ENCODE measurements at regions not wholly inside any gene's neighbourhood (a gene's known extent, or its start where the extent isn't known, plus 50 kb on each side); places are given as distances from the start of the nearest gene placed in this dataset.

DNA sequence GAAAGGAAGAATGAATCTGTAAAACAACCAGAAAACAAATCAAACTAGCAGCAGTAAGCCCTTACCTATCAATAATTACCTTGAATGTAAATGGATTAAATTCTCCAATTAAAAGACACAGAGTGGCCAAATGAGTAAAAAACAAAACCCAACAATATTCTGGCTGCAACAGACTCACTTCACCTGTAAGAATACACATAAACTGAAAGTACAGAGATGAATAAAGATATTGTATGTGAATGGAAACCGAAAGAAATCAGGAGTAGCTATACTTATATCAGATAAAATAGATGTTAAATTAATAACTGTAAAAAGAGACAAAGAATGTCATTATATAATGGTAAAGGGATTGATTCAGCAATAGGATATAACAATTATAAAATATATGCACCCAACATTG lies 514.5 kb upstream of the DPPA4 start:
- no peak overlapping the region for H3K9ac ChIP-seq (ENCODE audit: control insufficient read depth, insufficient read depth, low read length)
- H3K4me3 ChIP-seq: no peak overlapping the region
- ChIA-PET SMC1A (ENCODE audit: uncharacterized antibody, unreplicated experiment) (no interaction called here), CTCF (no interaction called here), RAD21 (ENCODE audit: unreplicated experiment) (no interaction called here), POLR2A (no interaction called here)
- DNase-seq (ENCODE audit: low read depth, low spot score): no peak
- no TSS peak for BruUV-seq (replicated peaks)
- TF ChIP-seq RCOR1 (conservative IDR thresholded peaks at IDR 0.05; ENCODE audit: low read depth, low read length) (no peak), HDAC2 (IDR thresholded peaks at IDR 0.05) (no peak), SREBF2 (IDR thresholded peaks at IDR 0.05; ENCODE audit: low read length) (no peak)
- in situ Hi-C loops (cut with MboI): no loop called here
- no peaks in the 10 kb centered on the region for H3K9me3 ChIP-seq (replicated peaks; ENCODE audit: control insufficient read depth, insufficient read depth, low read length)
- no peak for ATAC-seq
- no peaks in the 10 kb centered on the region for H3K27me3 ChIP-seq (replicated peaks in 1 of 2; ENCODE audit: control insufficient read depth in 2 of 2, insufficient read depth in 2 of 2, low read length in 1 of 2)
- 0% methylated on average over 1 of the region's 1 CpG for WGBS (ENCODE audit: insufficient coverage, insufficient replicate concordance, low lambda C conversion rate, missing lambda C conversion rate)
- FAIRE-seq: no peak
- H3K4me2 ChIP-seq (ENCODE audit: control insufficient read depth, insufficient read depth): no peak overlapping the region
- no peaks in the 10 kb centered on the region for H3K36me3 ChIP-seq (ENCODE audit: control insufficient read depth in 2 of 2, insufficient read depth in 2 of 2, low read length in 1 of 2)
- no peaks in the 10 kb centered on the region for H3K79me2 ChIP-seq (ENCODE audit: control insufficient read depth, insufficient read depth, low read length)
- no peaks in the 10 kb centered on the region for H4K20me1 ChIP-seq (ENCODE audit: control insufficient read depth, insufficient read depth)
- no peak overlapping the region for H2AFZ ChIP-seq (ENCODE audit: control insufficient read depth, low read depth, low read length)
- H3K4me1 ChIP-seq (ENCODE audit: control insufficient read depth, insufficient read depth, low read length): no peaks in the 10 kb centered on the region
- H3K27ac ChIP-seq (ENCODE audit: control insufficient read depth, insufficient read depth): no peak overlapping the region
- intact Hi-C loops (cut with micrococcal nuclease; ENCODE audit: unreplicated experiment): no loop called here

GRCh38 chr3:109852283-109852682 lies 514.9 kb upstream of the DPPA4 start:
- no TSS peak for BruUV-seq (replicated peaks)
- Histone ChIP-seq H3K9ac (ENCODE audit: control insufficient read depth, insufficient read depth, low read length) (no peak overlapping the region), H4K20me1 (ENCODE audit: control insufficient read depth, insufficient read depth) (no peaks in the 10 kb centered on the region), H3K9me3 (replicated peaks; ENCODE audit: control insufficient read depth, insufficient read depth, low read length) (no peaks in the 10 kb centered on the region), H3K27ac (ENCODE audit: control insufficient read depth, insufficient read depth) (no peak overlapping the region), H3K4me2 (ENCODE audit: control insufficient read depth, insufficient read depth) (no peak overlapping the region), H3K4me1 (ENCODE audit: control insufficient read depth, insufficient read depth, low read length) (no peaks in the 10 kb centered on the region), H3K27me3 (replicated peaks in 1 of 2; ENCODE audit: control insufficient read depth in 2 of 2, insufficient read depth in 2 of 2, low read length in 1 of 2) (no peaks in the 10 kb centered on the region), H3K36me3 (ENCODE audit: control insufficient read depth in 2 of 2, insufficient read depth in 2 of 2, low read length in 1 of 2) (no peaks in the 10 kb centered on the region), H3K4me3 (no peak overlapping the region), H2AFZ (ENCODE audit: control insufficient read depth, low read depth, low read length) (no peak overlapping the region), H3K79me2 (ENCODE audit: control insufficient read depth, insufficient read depth, low read length) (no peaks in the 10 kb centered on the region)
- RAD21 ChIA-PET (ENCODE audit: unreplicated experiment): no interaction called here
- CTCF ChIA-PET: no interaction called here
- ATAC-seq (no peak), DNase-seq (ENCODE audit: low read depth, low spot score) (no peak), FAIRE-seq (no peak)
- WGBS (ENCODE audit: insufficient coverage, insufficient replicate concordance, low lambda C conversion rate, missing lambda C conversion rate): 30% methylated on average over 3 of the region's 3 CpGs
- in situ Hi-C loops (cut with MboI) (no loop called here), intact Hi-C loops (cut with micrococcal nuclease; ENCODE audit: unreplicated experiment) (no loop called here)
- POLR2A ChIA-PET: no interaction called here
- SMC1A ChIA-PET (ENCODE audit: uncharacterized antibody, unreplicated experiment): no interaction called here
- TF ChIP-seq CREM (IDR thresholded peaks at IDR 0.05; ENCODE audit: low read depth): no peak
- TF ChIP-seq SIX5 (IDR thresholded peaks at IDR 0.05; ENCODE audit: low read depth, low read length, severe bottlenecking): no peak
- TF ChIP-seq BCL3 (IDR thresholded peaks at IDR 0.05; ENCODE audit: borderline replicate concordance, insufficient read depth, low read depth, low read length, poor library complexity, severe bottlenecking): no peak
- no peak for TF ChIP-seq FOS (IDR thresholded peaks at IDR 0.05; ENCODE audit: borderline replicate concordance, extremely low read depth, insufficient read length)
- no peak for TF ChIP-seq MLLT1 (IDR thresholded peaks at IDR 0.05)
- TF ChIP-seq, protein P1, sequence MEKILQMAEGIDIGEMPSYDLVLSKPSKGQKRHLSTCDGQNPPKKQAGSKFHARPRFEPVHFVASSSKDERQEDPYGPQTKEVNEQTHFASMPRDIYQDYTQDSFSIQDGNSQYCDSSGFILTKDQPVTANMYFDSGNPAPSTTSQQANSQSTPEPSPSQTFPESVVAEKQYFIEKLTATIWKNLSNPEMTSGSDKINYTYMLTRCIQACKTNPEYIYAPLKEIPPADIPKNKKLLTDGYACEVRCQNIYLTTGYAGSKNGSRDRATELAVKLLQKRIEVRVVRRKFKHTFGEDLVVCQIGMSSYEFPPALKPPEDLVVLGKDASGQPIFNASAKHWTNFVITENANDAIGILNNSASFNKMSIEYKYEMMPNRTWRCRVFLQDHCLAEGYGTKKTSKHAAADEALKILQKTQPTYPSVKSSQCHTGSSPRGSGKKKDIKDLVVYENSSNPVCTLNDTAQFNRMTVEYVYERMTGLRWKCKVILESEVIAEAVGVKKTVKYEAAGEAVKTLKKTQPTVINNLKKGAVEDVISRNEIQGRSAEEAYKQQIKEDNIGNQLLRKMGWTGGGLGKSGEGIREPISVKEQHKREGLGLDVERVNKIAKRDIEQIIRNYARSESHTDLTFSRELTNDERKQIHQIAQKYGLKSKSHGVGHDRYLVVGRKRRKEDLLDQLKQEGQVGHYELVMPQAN (conservative IDR thresholded peaks at IDR 0.05): no peak
- no peak for TF ChIP-seq CEBPB (IDR thresholded peaks at IDR 0.05; ENCODE audit: borderline replicate concordance in 1 of 2, low read depth in 2 of 2, low read length in 2 of 2)
- TF ChIP-seq ATF7 (IDR thresholded peaks at IDR 0.05; ENCODE audit: low read depth): no peak
- TF ChIP-seq, protein P2, sequence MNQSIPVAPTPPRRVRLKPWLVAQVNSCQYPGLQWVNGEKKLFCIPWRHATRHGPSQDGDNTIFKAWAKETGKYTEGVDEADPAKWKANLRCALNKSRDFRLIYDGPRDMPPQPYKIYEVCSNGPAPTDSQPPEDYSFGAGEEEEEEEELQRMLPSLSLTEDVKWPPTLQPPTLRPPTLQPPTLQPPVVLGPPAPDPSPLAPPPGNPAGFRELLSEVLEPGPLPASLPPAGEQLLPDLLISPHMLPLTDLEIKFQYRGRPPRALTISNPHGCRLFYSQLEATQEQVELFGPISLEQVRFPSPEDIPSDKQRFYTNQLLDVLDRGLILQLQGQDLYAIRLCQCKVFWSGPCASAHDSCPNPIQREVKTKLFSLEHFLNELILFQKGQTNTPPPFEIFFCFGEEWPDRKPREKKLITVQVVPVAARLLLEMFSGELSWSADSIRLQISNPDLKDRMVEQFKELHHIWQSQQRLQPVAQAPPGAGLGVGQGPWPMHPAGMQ (IDR thresholded peaks at IDR 0.05; ENCODE audit: borderline replicate concordance): no peak
- no peak for TF ChIP-seq IRF4 (IDR thresholded peaks at IDR 0.05; ENCODE audit: low read depth, low read length)

Data from GM12878 (cell line).